ENCODE measurements at regions not wholly inside any gene's neighbourhood (a gene's known extent, or its start where the extent isn't known, plus 50 kb on each side); places are given as distances from the start of the nearest gene placed in this dataset.

DNA sequence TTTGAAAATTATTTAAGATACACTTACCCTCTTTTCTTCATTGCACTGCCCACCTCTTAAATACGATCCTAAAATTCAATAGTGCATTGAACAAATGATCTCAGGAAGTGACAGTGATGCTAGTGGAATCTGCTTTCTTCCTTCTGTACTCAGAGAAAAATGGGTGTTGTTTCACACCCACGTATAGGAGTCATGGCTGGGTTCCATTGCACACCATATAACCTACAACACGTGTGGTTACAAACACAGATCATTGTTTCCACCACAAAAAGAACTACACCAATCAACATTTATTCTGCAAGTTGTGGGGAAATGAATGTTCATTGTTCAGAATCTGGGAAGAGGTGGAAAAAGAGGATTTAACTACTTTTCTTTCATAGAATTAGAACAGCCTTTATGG lies 275.9 kb downstream of the MAN2A1 start:
- Histone ChIP-seq H3K4me1 (ENCODE audit: insufficient read depth, low read length) (no peaks in the 10 kb centered on the region), H3K27me3 (ENCODE audit: insufficient read depth, low read length) (no peaks in the 10 kb centered on the region), H3K9ac (ENCODE audit: low read depth, low read length) (no peak overlapping the region), H3K4me3 (ENCODE audit: low read length) (no peak overlapping the region), H3K27ac (ENCODE audit: low read length) (no peak overlapping the region), H3K9me3 (ENCODE audit: insufficient read depth, low read depth, low read length) (no peaks in the 10 kb centered on the region), H3K36me3 (ENCODE audit: insufficient read depth, low read depth, low read length) (no peaks in the 10 kb centered on the region)

DNA sequence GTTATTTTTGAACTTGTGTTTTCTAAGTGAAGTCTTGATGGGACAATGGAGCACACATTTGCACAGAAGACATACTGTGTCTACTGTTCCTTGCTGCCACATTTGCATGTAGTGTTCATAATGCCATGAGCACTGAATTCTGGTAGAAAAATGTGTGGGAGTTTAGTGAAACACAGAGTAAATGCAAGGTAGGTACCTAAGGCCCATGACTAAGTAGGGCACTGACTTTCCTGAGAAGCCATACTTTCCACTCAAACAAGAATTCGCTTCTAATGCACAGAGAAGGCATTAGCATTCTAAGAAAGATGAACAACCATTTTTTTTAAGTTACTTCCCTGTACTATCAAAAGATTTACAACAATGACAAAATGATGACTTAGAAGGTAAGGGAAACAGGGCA lies 282.2 kb downstream of the MAN2A1 start:
- no peaks in the 10 kb centered on the region for H3K27me3 ChIP-seq (ENCODE audit: insufficient read depth, low read length)
- no peak overlapping the region for H3K4me3 ChIP-seq (ENCODE audit: low read length)
- H3K9ac ChIP-seq (ENCODE audit: low read depth, low read length) = no peak overlapping the region
- no peaks in the 10 kb centered on the region for H3K36me3 ChIP-seq (ENCODE audit: insufficient read depth, low read depth, low read length)
- H3K9me3 ChIP-seq (ENCODE audit: insufficient read depth, low read depth, low read length) = no peaks in the 10 kb centered on the region
- H3K27ac ChIP-seq (ENCODE audit: low read length) = no peak overlapping the region
- no peaks in the 10 kb centered on the region for H3K4me1 ChIP-seq (ENCODE audit: insufficient read depth, low read length)

DNA sequence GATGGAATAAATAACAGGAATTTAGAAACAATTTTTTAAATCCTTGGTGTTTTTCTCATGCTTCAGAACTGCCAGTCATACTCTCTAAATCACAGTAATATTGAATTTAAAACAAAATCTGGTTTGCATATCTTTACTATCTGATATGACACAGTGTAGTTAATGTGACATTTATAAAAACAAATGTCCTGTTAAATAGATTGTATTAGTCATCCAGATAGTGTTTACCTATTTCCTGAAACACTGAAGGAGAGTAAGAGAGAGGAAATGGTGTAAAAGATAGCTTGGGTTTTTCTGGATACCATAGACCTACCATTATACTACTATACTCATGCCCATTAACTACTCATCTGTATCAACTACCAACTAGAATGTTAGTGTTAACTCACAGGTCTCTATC lies 292.3 kb downstream of the MAN2A1 start:
- H3K27me3 ChIP-seq (ENCODE audit: insufficient read depth, low read length) = no peaks in the 10 kb centered on the region
- no peak overlapping the region for H3K9ac ChIP-seq (ENCODE audit: low read depth, low read length)
- H3K9me3 ChIP-seq (ENCODE audit: insufficient read depth, low read depth, low read length) = no peaks in the 10 kb centered on the region
- H3K27ac ChIP-seq (ENCODE audit: low read length) = no peak overlapping the region
- no peaks in the 10 kb centered on the region for H3K36me3 ChIP-seq (ENCODE audit: insufficient read depth, low read depth, low read length)
- H3K4me3 ChIP-seq (ENCODE audit: low read length) = no peak overlapping the region
- H3K4me1 ChIP-seq (ENCODE audit: insufficient read depth, low read length) = no peaks in the 10 kb centered on the region

DNA sequence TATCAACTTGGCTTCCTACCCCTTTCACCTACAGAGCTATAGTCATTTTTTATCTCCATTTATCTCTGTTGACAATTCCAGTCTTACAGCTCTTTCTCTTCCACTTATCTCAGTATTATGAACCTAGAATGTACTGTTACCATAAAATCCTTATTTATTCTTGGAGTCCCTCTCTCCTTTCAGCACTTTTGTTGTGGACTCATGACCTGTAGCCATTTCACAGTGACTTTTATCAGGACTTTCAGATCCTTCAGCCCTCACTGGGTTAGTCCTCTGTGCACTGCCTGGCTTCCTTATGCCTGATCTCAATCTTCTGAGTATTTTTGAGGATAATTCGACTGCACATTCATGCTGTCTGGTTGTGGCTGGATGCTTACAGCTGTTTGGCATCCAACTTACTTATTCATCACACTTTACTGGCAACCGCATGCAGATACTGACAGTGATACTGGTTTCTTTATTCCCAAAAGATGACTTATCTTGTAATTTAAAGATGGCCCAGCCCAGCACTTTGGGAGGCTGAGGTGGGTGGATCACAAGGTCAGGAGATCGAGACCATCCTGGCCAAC lies 293.3 kb downstream of the MAN2A1 start:
- H3K4me3 ChIP-seq (ENCODE audit: low read length) = no peak overlapping the region
- no peak overlapping the region for H3K27ac ChIP-seq (ENCODE audit: low read length)
- H3K36me3 ChIP-seq (ENCODE audit: insufficient read depth, low read depth, low read length) = no peaks in the 10 kb centered on the region
- H3K27me3 ChIP-seq (ENCODE audit: insufficient read depth, low read length) = no peaks in the 10 kb centered on the region
- H3K4me1 ChIP-seq (ENCODE audit: insufficient read depth, low read length) = no peaks in the 10 kb centered on the region
- no peak overlapping the region for H3K9ac ChIP-seq (ENCODE audit: low read depth, low read length)
- no peaks in the 10 kb centered on the region for H3K9me3 ChIP-seq (ENCODE audit: insufficient read depth, low read depth, low read length)

DNA sequence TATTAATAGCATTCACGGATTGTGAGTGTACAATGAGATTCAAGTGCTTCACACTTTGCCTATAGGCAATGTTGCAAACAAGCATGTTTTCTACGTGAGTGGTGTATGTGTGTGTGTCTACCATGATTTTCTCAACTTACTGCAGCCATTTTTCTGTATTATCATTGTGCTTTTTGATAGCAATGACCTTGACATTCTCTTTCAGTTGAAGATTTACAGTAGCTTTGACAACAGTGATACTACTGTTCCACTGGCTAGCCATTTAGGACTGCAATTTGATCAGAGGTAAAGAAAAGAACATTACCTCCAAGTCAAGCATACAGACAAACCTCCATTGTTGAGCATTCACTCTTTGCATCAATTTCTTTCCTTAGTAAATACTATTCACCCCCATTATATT lies 297.0 kb downstream of the MAN2A1 start:
- Histone ChIP-seq H3K4me3 (ENCODE audit: low read length) (no peak overlapping the region), H3K4me1 (ENCODE audit: insufficient read depth, low read length) (no peaks in the 10 kb centered on the region)

DNA sequence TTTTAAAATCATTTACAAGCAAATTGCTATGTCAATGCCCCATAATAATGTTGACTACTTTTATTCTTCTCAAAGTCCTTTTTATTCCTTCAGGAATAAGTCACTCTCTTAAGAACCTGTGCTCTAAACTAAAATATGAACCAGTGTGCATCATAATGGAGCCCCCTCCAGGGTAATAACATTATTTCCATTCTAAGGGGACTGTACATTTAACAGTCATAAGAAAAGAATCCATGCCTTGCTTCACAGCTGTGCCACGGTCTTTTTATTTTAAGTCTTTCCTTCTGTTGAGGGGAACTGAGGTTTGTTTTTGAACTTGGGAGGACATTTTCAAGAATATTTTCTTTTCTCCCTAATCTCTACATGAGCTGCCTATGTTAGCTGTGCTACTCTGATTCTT lies 297.6 kb downstream of the MAN2A1 start:
- no peak overlapping the region for H3K9ac ChIP-seq (ENCODE audit: low read depth, low read length)

More for the DNA sequence above, 297.0 kb downstream of the MAN2A1 start:
- no peak overlapping the region for H3K9ac ChIP-seq (ENCODE audit: low read depth, low read length)
- no peaks in the 10 kb centered on the region for H3K9me3 ChIP-seq (ENCODE audit: insufficient read depth, low read depth, low read length)
- no peak overlapping the region for H3K27ac ChIP-seq (ENCODE audit: low read length)
- H3K27me3 ChIP-seq (ENCODE audit: insufficient read depth, low read length) = no peaks in the 10 kb centered on the region
- no peaks in the 10 kb centered on the region for H3K36me3 ChIP-seq (ENCODE audit: insufficient read depth, low read depth, low read length)

DNA sequence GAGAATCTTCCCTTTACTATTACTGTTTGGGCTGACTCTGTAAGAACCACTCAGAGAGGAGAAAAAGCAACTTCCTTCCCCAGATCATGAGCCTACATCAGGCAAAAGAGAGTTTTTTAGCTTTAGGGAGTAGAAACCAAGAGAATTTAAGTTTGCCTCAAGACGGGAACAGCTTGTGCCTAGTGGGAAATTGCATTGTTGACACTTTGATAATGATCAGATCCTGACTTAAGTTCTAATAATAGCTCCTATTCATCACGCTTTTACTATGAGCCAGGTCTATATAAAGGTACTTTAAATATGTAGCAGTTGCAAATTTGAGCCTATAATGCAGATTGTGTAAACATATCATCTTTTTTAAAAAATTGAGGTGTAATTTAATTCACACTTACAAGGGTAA lies 298.2 kb downstream of the MAN2A1 start:
- H3K27me3 ChIP-seq (ENCODE audit: insufficient read depth, low read length) = no peaks in the 10 kb centered on the region
- H3K36me3 ChIP-seq (ENCODE audit: insufficient read depth, low read depth, low read length) = no peaks in the 10 kb centered on the region
- H3K9ac ChIP-seq (ENCODE audit: low read depth, low read length) = no peak overlapping the region
- H3K4me3 ChIP-seq (ENCODE audit: low read length) = no peak overlapping the region
- no peak overlapping the region for H3K27ac ChIP-seq (ENCODE audit: low read length)
- no peaks in the 10 kb centered on the region for H3K9me3 ChIP-seq (ENCODE audit: insufficient read depth, low read depth, low read length)
- no peaks in the 10 kb centered on the region for H3K4me1 ChIP-seq (ENCODE audit: insufficient read depth, low read length)

More for the DNA sequence above, 297.6 kb downstream of the MAN2A1 start:
- Histone ChIP-seq H3K27me3 (ENCODE audit: insufficient read depth, low read length) (no peaks in the 10 kb centered on the region), H3K36me3 (ENCODE audit: insufficient read depth, low read depth, low read length) (no peaks in the 10 kb centered on the region), H3K4me1 (ENCODE audit: insufficient read depth, low read length) (no peaks in the 10 kb centered on the region), H3K9me3 (ENCODE audit: insufficient read depth, low read depth, low read length) (no peaks in the 10 kb centered on the region), H3K4me3 (ENCODE audit: low read length) (no peak overlapping the region), H3K27ac (ENCODE audit: low read length) (no peak overlapping the region)

DNA sequence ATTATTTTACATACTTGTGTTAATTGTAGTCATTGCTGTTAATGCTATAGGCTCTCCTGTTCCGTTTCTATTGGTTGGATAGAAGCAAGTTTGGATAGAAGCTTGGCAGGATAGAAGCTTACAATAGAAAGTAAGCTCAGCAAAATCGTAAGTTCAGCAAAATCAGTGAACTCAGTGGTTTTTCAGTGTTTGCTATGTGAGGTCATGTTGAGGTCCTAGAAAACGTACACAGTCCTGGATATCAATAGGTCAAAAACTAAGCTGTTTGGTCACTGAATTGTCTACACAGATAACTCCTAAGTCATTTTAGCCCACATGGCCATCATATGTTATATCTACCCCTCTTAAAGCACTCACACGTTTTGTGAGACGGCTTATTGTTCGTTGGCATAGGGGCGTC lies 299.4 kb downstream of the MAN2A1 start:
- no peak overlapping the region for H3K9ac ChIP-seq (ENCODE audit: low read depth, low read length)
- no peaks in the 10 kb centered on the region for H3K4me1 ChIP-seq (ENCODE audit: insufficient read depth, low read length)
- no peaks in the 10 kb centered on the region for H3K27me3 ChIP-seq (ENCODE audit: insufficient read depth, low read length)
- no peaks in the 10 kb centered on the region for H3K36me3 ChIP-seq (ENCODE audit: insufficient read depth, low read depth, low read length)
- no peak overlapping the region for H3K4me3 ChIP-seq (ENCODE audit: low read length)
- H3K27ac ChIP-seq (ENCODE audit: low read length) = no peak overlapping the region
- no peaks in the 10 kb centered on the region for H3K9me3 ChIP-seq (ENCODE audit: insufficient read depth, low read depth, low read length)

DNA sequence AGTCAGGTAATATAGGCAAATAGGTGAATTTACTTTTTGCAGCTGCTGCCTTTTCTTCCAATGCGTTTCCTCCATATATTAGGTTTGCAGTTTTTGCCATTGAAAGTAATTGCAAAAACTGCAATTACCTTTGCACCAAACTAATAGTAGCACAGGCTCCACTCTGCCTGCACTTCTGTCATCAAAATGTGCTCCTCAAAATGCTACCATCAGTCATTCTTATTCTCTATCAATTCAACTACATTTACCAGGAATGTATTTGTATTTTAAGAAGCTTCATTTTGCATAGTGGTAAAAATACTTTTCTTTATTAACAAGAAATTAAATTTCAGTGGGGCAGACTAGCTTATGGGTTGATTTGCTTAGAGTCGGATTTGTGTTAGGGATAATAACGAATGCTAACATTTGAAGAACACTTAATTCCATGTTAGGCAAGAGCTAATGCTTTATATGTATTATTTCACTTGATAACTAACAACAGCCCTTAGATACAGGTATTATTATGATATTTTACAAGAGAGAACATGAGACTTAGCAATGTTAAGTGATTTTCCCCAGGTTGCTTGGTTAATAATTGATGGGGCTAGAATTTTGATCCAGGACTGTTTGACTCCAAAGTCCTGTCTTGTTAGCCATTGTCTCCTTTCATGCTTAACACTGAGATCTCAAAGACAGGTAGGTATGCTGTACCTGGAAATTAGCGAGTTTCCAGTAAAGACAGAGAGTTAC lies 300.4 kb downstream of the MAN2A1 start:
- Histone ChIP-seq H3K36me3 (ENCODE audit: insufficient read depth, low read depth, low read length) (no peaks in the 10 kb centered on the region), H3K9ac (ENCODE audit: low read depth, low read length) (no peak overlapping the region), H3K9me3 (ENCODE audit: insufficient read depth, low read depth, low read length) (no peaks in the 10 kb centered on the region), H3K4me3 (ENCODE audit: low read length) (no peak overlapping the region), H3K27me3 (ENCODE audit: insufficient read depth, low read length) (no peaks in the 10 kb centered on the region), H3K27ac (ENCODE audit: low read length) (no peak overlapping the region), H3K4me1 (ENCODE audit: insufficient read depth, low read length) (no peaks in the 10 kb centered on the region)

DNA sequence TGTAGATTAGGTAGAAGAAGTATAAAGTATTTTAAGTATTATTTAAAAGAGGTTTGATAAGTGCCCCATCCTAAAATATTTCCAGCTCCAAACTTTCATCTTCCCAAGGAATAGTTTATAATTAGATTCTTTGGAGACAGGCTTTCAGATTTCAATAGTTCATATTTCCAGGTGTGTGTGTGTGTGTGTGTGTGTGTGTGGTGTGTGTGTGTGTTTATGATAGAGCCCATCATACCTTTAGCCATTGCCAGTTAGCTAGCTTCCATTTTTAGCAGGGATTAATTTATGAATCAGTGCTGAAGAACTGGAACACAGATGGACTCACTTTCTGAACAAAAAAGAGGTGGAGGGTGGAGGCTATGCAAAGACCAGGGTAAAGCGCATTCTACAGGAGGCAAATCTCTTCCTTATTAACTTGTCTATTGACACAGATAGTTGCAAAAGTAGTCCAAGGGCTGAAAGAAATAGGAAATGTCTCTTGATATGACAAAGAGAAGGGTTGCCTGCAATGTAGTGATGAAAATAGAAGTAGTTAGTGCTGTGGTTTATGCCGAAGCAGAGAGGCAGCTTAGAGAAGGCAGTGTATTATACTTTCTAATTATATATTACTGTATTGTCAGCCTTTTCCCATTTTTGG lies 301.1 kb downstream of the MAN2A1 start:
- no peaks in the 10 kb centered on the region for H3K4me1 ChIP-seq (ENCODE audit: insufficient read depth, low read length)
- no peak overlapping the region for H3K27ac ChIP-seq (ENCODE audit: low read length)
- H3K9ac ChIP-seq (ENCODE audit: low read depth, low read length) = no peak overlapping the region

DNA sequence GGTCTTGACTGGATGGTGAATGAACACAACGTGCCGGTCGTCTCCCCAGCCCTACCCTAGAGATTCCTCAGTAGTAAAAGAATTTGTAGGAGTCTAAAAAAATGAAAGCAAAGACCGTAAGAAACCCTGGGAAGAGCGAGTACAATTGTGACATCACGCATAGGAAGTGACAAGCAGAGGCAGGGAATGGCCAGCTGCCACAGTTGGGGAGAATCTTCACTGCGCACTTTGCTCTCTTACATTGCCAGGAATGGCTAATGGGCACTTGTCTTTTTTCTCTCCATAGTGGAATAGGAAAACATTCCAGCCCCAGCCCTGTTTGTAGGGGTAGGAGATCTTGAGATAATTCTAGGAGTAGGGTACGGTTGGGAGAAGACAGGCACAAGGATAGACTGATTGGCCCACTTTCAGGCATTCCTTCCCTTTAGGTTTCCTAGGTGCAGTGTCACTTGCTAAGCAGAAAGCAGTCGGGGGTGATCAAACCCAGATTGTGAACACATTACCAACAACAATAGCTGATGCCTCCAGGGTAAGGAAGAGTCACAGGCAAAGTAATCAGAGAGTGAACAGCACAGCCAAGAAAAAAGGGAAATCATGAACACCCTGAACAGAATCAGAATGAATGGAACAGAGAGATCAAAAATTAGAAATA lies 302.7 kb downstream of the MAN2A1 start:
- Histone ChIP-seq H3K9ac (ENCODE audit: low read depth, low read length) (no peak overlapping the region), H3K4me1 (ENCODE audit: insufficient read depth, low read length) (peaks cover 12% of the 10 kb centered on the region), H3K4me3 (ENCODE audit: low read length) (no peak overlapping the region), H3K27me3 (ENCODE audit: insufficient read depth, low read length) (no peaks in the 10 kb centered on the region), H3K27ac (ENCODE audit: low read length) (no peak overlapping the region), H3K36me3 (ENCODE audit: insufficient read depth, low read depth, low read length) (no peaks in the 10 kb centered on the region), H3K9me3 (ENCODE audit: insufficient read depth, low read depth, low read length) (no peaks in the 10 kb centered on the region)

More for the DNA sequence above, 301.1 kb downstream of the MAN2A1 start:
- Histone ChIP-seq H3K36me3 (ENCODE audit: insufficient read depth, low read depth, low read length) (no peaks in the 10 kb centered on the region), H3K9me3 (ENCODE audit: insufficient read depth, low read depth, low read length) (no peaks in the 10 kb centered on the region), H3K4me3 (ENCODE audit: low read length) (no peak overlapping the region), H3K27me3 (ENCODE audit: insufficient read depth, low read length) (no peaks in the 10 kb centered on the region)

DNA sequence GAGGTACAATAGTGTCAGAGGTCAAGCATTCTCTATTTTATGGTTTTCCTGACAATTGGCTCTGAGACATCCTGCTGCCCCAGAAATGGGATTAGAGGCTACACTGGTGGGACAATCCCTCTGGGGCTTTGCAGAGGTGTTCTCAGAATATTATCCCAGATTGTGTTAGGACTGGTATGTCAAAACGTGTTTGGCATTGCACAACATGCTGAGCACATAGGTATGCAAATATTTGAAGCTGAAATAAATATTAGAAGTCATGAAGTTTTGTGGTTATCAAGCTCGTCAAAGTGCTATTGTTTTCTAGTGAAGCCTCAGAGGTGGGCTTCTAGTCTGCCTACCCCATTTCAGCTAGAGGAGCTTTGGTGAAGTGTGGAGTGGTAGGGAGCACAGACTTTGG lies 304.4 kb downstream of the MAN2A1 start:
- no peak overlapping the region for H3K4me3 ChIP-seq (ENCODE audit: low read length)
- peaks cover 22% of the 10 kb centered on the region for H3K4me1 ChIP-seq (ENCODE audit: insufficient read depth, low read length)
- H3K27me3 ChIP-seq (ENCODE audit: insufficient read depth, low read length) = no peaks in the 10 kb centered on the region
- H3K9ac ChIP-seq (ENCODE audit: low read depth, low read length) = no peak overlapping the region
- H3K27ac ChIP-seq (ENCODE audit: low read length) = no peak overlapping the region
- H3K36me3 ChIP-seq (ENCODE audit: insufficient read depth, low read depth, low read length) = no peaks in the 10 kb centered on the region
- no peaks in the 10 kb centered on the region for H3K9me3 ChIP-seq (ENCODE audit: insufficient read depth, low read depth, low read length)

Measured in iPS-20b (cell line).